CD4-positive, alpha-beta T cell treated with Interleukin-21 for 1 hour (primary cell): ENCODE measurements at regions not wholly inside any gene's neighbourhood (a gene's known extent, or its start where the extent isn't known, plus 50 kb on each side); places are given as distances from the start of the nearest gene placed in this dataset.
"Not testable (repeated sequence)": the region's sequence is repeated elsewhere in the genome, so short reads cannot be mapped to it uniquely, and the experiment has no call there.

ENCODE experiments used
- DNase-seq: peaks from one replicate; pipeline ENCODE4 v3.0.0-alpha.2; 2020

- no peak for DNase-seq
Observed at GRCh38 chr10:30560326-30560725, 69.2 kb downstream of the LYZL2 start.

GRCh38 chr10:30559180-30559579 lies 70.4 kb downstream of the LYZL2 start:
- DNase-seq: no peak

- no peak for DNase-seq
Observed at GRCh38 chr10:30558411-30558810, 71.1 kb downstream of the LYZL2 start.

GRCh38 chr10:30557884-30558283 lies 71.7 kb downstream of the LYZL2 start:
- DNase-seq: no peak

GRCh38 chr10:30556189-30556588 lies 73.4 kb downstream of the LYZL2 start:
- DNase-seq: no peak

GRCh38 chr10:30555465-30555864 lies 74.1 kb downstream of the LYZL2 start:
- no peak for DNase-seq

- DNase-seq: no peak
Observed at GRCh38 chr10:30554440-30554825, 75.1 kb downstream of the LYZL2 start.

GRCh38 chr10:30553626-30554439 lies 75.7 kb downstream of the LYZL2 start:
- DNase-seq: no peak

GRCh38 chr10:30553018-30553625 lies 76.4 kb downstream of the LYZL2 start:
- no peak for DNase-seq

GRCh38 chr10:30550967-30551815 lies 78.4 kb downstream of the LYZL2 start:
- DNase-seq: no peak

GRCh38 chr10:30549134-30549687 lies 80.3 kb downstream of the LYZL2 start:
- not testable (repeated sequence) for DNase-seq

GRCh38 chr10:30546511-30546910 lies 83.0 kb downstream of the LYZL2 start:
- no peak for DNase-seq

- DNase-seq: no peak
Observed at GRCh38 chr10:30542895-30543288, 86.7 kb downstream of the LYZL2 start.

GRCh38 chr10:30542001-30542894 lies 87.3 kb downstream of the LYZL2 start:
- no peak for DNase-seq

- DNase-seq: no peak
Observed at GRCh38 chr10:30540276-30540675, 89.3 kb downstream of the LYZL2 start.

GRCh38 chr10:30538086-30538485 lies 91.5 kb downstream of the LYZL2 start:
- no peak for DNase-seq

GRCh38 chr10:30537586-30537985 lies 92.0 kb downstream of the LYZL2 start:
- DNase-seq: no peak

GRCh38 chr10:30537158-30537557 lies 92.4 kb downstream of the LYZL2 start:
- not testable (repeated sequence) for DNase-seq

- DNase-seq: no peak
Observed at GRCh38 chr10:30536578-30536977, 93.0 kb downstream of the LYZL2 start.

GRCh38 chr10:30535677-30536076 lies 93.9 kb downstream of the LYZL2 start:
- no peak for DNase-seq

- DNase-seq: peak; percentile 86
Observed at GRCh38 chr10:30534465-30535144, 94.9 kb downstream of the LYZL2 start.
